HG03045 (cell line): ENCODE measurements at regions not wholly inside any gene's neighbourhood (a gene's known extent, or its start where the extent isn't known, plus 50 kb on each side); places are given as distances from the start of the nearest gene placed in this dataset.
A peak's percentile ranks its signal among the peaks of the same experiment; 100 is the strongest.

Experiments used
- ATAC-seq: cut with Tn5 transposase; IDR thresholded peaks from one replicate; pipeline ENCODE4 v1.9.1; 2021; ENCODE audit warnings: mild to moderate bottlenecking, moderate library complexity; ENCODE audit not compliant: unreplicated experiment

DNA sequence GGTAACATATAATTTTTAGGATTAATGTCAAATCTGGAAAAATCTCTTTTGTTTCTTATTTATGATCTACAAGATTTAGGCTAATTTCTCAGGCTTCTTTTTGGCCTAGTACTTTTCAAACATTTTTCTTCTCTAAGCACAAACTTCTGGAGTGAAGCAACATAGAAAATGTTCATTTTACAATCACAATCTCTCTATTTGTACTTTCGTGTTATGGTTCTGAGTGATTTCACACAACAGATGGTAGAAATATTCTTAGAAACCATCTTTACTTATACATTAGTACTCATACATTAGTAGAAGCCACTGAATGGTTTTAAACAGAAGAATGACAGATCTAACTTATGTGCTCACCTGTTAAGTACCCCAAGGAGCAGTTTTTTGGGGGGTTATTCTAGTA lies 106.3 kb upstream of the ANO3 start:
- ATAC-seq = no peak

DNA sequence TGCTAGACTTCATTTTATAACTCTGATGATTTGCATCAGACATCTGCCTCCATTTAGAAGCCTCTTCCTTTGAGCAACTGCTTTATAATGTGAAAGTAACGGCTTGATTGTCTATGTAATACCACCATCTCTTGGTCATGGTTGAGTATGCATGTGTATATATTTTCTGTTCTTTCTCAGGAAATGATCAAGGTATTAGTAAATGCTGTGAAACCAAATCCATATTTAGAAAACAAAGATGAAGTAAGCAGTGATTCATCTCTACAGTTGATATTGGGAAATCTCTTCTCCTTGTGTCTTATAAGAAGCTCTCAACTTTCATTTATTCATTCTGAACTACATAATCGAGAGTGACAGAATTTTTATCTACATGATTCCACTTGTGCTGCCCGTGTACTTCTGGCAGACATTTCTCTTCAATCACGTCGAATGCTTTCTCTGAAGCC lies 104.6 kb upstream of the ANO3 start:
- ATAC-seq = no peak

DNA sequence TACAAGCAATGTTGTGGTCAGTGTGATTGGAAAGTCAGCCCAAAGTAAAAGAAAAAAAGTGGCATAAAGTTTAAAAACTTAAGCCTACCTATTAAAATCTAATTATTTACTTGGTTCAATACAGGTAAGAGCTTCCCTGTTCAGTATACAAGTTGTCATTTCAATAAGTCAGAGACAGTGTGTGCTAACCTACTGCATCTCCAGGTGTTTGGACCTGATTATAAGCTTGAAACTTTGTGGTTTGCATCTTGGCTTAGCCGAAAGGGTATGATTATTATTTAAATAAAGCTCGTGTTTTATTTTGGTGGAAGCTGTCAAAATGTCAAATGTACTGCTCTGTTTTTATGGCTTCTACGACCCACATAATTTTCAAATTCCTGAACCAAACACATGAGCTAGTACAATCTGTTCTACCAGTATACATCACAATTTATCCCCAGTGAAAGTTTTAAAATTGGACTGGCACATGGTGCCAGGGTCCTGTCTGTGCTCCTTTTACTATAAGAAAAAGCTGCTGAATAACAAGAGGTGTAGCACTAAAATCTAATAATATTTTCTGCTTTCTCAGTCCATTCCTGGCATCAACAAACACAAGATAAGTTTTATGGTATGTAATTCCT lies 103.9 kb upstream of the ANO3 start:
- ATAC-seq = no peak

DNA sequence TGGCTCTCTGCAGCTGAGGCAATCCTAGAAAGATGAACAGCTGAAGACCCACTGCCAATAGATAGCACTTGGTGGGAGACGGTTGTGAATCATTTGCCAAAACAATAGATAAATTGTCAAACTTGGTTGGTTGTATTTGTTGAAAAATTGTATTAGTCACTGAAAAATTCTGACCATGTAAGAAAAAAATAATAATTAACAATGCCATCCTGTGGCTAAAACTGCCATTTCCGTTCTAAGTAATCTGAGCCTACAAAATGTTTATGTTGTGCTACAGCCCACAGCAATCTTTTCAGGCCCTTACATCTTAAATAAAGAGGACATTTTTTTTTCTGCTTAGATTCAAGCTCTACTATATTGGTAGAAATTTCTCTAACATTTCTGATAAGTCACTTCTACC lies 103.2 kb upstream of the ANO3 start:
- ATAC-seq = no peak

DNA sequence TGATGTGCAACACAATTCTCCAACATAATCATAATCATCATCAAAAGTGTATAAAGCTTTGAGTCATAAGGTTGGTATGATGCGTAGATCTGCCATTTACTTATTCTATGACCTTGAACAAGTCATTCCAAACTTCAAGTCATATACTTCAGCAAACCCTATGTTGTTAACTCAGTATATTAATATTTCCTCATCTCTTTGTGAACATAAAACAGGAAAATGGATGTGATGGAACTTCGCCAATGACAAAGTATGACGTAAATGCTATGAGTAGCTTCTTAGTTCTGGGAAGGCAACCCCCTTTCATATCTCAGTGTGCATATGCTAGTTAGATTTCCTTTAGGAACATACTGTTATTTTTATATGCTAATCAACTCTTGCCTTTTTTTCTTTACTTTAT lies 102.7 kb upstream of the ANO3 start:
- ATAC-seq = no peak

DNA sequence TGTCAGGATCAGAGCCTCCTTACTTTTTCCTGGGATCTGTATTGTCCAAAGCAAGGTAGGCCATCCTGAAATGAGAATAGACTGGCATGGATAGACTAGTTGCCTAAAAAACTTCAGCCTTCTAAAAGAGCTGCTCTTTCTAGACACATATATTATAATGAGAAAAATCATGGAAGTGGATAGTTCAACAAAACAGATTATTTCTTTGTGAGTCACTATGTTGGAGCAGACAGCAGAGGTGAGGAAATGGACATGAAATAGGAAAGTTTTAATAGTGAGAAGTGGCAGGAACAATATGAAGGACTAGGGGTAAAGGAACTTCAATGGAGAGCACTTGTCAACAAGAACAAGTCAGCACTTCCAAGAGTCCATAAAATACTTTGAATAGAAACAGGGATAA lies 101.9 kb upstream of the ANO3 start:
- ATAC-seq = no peak

DNA sequence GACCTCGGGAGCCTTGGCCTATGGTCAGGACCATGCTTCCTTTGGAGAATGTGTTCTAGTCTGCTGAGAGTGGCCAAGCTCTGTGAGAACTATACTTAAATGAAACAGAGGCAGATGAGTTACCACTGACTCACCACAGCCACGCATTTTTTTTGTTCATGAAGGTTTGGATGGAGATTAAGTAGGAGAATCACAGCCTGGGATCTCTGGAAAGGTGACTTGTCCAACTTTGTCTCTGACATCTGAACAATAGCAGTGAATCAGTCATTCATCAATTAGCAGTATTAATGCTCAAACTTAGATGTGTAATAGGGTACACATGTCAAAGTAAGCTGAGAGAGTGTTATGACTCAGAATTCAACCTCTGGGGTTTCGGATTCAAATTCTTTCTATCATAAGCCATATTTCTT lies 100.7 kb upstream of the ANO3 start:
- ATAC-seq = no peak

DNA sequence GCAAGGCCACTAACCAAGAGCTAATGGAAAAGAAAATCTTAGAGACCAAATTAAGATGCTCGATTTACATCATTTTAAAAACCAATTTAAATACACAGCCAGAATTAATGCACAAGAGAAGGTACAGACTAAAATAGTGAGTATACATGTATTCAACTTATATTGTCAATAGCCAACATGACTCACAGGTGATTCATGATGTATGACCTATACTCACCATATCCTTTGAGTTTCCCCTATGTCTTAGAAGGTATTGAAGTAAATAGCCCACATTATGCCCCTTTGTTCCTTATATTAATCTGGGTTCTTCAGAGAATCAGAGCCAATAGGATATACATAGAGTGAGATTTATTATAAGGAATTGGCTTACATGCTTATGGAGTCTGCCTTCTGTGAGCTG lies 97.5 kb upstream of the ANO3 start:
- ATAC-seq = no peak

DNA sequence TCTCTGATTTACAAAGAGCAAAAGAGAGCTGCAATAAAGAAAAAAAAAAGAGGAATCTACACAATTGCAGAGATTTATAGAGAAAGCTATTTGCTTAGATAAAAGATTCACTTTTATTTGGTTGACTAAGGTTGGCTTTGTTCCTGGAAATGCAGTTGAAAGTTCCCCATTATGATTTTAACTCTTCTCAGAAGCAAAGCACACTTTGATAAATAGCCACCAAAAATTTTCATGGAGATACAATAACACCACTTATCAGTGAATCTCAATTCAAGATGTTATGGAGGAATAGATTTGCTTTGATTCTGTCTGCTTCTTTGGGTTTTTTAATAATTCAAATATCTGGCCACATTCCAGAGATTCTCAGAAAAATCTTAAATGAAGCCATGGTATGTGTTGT lies 88.5 kb upstream of the ANO3 start:
- no peak for ATAC-seq

DNA sequence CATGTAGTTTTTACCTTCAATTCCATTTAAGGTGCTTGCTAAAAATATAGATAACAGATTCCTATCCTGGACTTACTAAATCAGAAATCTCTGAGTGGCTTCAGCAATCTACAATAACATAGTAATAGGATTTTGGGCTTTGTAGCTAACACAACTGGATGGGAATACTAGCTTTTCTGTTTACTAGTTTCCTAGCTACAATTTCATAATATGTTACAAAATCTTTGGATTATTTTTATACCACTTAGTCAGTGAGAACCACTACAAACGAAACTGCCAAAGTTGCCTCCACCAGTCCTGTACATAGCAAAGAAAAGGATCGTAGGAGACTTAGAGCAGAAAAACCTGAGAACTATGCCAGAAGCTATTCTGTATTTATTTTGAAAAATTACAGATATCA lies 87.7 kb upstream of the ANO3 start:
- no peak for ATAC-seq

DNA sequence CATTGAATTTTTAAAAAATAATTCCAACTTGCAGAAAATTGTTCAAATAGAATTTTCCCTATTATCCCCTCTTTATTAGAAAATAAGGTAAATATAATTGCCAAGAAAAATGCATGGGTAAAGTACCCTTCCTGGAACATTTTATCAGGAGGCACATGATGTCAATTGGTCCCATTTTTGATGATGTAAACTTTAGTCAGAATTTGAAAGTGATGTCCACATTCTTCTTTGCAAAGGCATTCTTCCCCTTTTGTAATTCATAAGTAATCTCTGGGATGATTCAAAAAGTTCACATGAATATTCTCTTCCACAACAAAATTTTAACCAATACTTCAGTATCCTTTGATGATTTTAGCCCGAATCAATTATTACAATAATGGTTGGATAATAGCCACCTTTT lies 86.9 kb upstream of the ANO3 start:
- ATAC-seq = no peak

DNA sequence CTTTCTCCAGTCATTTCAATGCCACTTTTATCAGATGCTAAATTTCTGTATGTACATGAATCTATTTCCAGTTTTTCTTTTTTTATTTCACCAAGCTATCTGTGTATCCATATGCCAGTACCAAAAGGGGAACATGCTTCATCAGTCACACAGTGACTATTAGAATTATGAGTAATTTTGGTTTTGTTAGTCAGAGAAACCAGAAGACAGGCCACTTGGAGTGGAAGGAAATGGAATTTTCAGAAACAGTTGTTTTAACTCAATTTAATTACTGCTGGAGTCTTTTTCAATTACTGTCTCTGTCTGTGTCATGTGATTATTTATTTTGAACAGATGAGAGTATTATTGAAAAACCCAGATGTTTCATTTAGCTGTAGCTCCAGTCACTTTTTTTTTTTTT lies 84.6 kb upstream of the ANO3 start:
- no peak for ATAC-seq

DNA sequence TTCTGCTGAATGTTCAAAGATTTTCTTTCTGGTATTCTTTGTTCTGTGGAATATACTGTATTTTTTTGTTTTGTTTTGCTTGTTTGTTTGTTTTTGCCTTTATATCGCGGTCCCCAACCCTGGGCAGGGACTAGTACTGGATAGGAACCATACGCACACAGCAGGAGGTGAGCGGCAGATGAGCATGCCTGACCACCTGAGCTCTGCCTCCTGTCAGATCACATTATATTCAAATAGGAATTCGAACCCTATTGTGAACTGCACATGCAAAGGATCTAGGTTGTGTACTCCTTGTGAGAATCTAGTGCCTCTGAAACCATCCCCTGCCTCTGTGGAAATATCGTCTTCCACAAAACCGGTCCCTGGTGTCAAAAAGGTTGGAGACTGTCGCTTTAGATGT lies 83.3 kb upstream of the ANO3 start:
- ATAC-seq = no peak

DNA sequence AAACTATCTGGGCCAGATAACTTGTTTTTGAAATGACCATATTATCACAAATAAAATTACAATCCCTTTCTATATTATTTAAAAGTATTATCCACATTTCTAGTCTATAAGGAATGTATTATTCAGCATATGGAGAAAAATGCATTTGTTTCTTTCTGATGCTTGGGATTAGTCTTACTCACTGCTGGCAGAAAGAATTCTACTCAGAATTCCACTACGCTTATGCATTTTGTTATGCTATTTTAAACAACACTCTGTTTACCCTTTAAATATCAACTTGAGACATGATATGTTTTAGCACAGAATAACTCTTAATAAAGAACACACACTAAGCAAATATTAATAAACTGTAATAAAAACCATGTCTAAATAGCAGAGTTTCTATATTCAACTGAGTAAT lies 77.6 kb upstream of the ANO3 start:
- no peak for ATAC-seq

DNA sequence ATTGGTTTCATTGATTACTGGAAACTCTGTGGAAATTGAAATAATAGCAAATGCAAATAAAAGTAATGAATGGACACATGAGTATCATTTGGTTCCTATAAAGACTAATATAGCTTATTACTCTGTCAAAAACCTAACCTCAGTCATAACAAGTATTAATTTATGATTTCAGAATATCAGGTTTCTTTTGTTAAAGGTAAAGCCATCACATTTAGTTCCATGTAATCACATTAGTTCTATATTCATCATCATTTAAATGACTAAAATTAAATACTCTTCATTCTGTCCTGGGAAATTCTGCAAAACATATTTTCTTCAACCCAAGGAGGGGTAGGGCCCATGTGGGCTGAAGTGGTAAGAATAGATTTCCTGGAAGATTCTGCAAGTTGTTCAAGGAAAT lies 68.2 kb upstream of the ANO3 start:
- ATAC-seq = no peak

DNA sequence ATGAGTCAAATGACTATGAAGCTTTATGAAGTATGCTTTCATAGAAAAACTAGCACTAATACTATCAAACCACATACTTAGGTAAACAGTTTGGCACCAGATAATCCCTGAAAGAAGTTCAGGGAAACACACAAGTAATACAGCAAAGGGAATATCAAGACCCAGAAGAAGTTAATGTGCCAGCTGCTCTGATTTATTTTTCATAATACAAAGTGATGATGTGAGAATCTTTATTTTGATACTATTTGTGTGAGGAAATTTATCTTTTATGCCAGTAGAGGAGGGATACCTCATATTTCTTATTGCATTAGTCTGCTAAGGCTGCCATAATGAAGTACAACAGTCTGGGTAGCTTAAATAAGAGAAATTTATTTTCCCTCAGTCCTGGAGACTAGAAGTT lies 67.7 kb upstream of the ANO3 start:
- no peak for ATAC-seq

DNA sequence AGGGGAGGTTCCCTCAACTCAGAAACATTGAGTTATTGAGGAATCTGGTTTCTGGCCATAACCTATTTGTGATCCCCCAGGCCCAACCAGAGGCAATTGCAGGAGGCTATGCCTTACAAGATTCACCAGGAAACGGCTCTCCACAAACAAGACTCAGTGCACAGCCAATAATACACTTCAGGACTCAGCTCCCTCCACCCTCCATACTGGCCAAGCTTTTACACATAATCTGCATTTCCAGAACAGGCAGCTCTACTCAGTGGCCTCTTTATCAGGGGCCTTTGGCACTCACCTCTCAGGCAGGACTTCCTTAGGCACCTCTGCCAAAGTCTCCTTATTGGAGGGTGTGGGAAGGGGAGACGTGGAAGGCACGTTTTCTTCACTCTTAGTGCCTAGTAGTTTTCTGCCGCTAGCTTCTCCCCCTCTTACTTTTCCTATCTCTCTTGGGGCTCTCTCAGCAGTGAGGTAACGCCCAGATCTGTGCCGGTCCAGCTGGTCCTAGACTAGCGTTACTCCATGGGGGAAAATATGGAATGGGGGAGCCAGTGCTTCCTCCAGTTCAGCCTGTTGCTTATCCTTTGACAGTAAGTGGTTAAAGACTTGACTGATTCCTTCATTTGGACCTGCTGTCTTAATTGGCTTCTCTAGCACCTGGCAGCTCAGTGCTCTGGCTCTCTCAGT lies 62.8 kb upstream of the ANO3 start:
- no peak for ATAC-seq

DNA sequence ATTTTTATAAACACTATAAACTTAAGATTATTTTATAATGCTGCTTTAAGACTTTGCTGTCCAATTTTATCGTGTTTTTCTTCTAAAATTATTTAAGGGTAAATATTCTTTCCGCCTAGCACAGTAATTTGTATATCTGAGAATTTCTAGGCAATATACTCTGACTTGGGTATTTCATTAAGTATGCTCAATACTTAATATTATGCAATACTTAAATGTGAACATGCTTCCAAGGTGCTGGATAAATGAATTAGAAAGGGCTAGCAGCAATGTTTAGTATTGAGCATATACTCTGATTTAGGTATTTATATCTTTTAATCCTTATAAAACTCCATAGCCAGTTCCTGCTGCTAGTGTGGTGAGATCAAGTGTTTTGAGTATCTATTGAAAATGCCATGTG lies 60.3 kb upstream of the ANO3 start:
- no peak for ATAC-seq

DNA sequence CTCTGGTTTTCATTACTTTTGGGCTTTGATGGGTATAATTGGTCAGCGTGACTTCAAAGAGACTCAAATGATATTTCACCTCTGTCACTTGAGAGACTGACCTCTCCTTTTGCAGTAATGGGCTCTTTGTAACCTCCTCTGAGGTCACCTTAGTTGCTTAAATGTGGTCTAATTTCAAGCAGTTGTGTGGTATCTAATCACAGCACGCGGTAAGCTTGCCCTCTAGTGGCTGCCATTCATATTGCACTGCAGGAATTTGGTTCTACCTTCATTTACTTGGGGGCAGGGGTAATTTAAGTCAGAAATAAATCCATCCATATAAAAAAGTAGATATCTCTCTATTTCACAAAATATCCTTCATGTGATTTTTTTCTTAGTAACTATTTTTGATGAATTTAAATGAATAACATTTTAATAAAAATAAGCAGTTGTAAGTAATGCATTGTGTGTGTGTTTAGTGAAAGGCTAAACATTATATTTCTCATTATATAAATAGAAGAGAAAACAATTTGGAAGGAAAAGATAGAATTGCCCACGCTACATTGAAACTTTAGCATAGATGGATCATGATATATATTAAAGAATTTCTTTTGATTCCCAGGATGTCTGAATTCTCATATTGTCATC lies 55.0 kb upstream of the ANO3 start:
- peak; percentile 83 for ATAC-seq

DNA sequence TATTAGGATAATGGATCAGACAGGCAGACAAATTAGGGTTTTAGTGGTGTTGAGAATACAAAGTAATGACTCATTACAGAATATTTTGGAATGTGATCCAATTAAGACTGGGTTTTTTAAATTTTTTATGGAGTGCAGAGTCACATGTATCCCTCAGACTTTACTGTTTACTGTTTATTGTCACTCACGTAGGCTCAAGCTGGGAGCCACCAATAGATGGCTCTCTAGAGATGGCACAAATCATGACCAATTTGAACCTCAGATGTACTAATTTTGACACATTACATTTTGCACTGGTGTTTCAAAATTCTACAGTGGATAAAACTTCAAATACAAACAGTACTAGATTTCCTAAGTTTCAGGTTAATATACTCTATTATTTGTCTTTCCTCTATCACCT lies 53.6 kb upstream of the ANO3 start:
- ATAC-seq = no peak
